Mucosa of descending colon (tissue), 3 donors: ENCODE measurements at regions not wholly inside any gene's neighbourhood (a gene's known extent, or its start where the extent isn't known, plus 50 kb on each side); places are given as distances from the start of the nearest gene placed in this dataset.
"Not testable (repeated sequence)": the region's sequence is repeated elsewhere in the genome, so short reads cannot be mapped to it uniquely, and the experiment has no call there.

Source experiments
- ATAC-seq: fragments of 200-7000 bp; cut with Tn5 transposase; one replicate; pipeline ENCODE4 v1.9.1; 2020; ENCODE audit warnings: mild to moderate bottlenecking, moderate library complexity
- DNase-seq, 3 donors: peaks; one replicate each; pipeline ENCODE4 v3.0.0-alpha.2; 2020
- H3K36me3 ChIP-seq: fragments of 200-600 bp; one replicate; pipeline ENCODE4 v1.8.0; 2021; ENCODE audit warnings: low read depth, mild to moderate bottlenecking
- H3K4me1 ChIP-seq: fragments of 200-600 bp; one replicate; pipeline ENCODE4 v1.8.0; 2021; ENCODE audit warnings: low read depth, mild to moderate bottlenecking
- H3K4me3 ChIP-seq: fragments of 200-600 bp; one replicate; pipeline ENCODE4 v1.8.0; 2021; ENCODE audit warnings: mild to moderate bottlenecking
- H3K9me3 ChIP-seq: fragments of 200-600 bp; one replicate; pipeline ENCODE4 v1.8.0; 2021; ENCODE audit warnings: mild to moderate bottlenecking
- CTCF ChIP-seq: fragments of 200-600 bp; IDR thresholded peaks from one replicate; pipeline ENCODE4 v1.8.0; 2022; ENCODE audit warnings: antibody characterized with exemption, mild to moderate bottlenecking
- intact Hi-C, 2 donors: fragments of 100-400 bp; cut with DNase I in 1 of 2; cut with micrococcal nuclease in 1 of 2; formaldehyde crosslinking; loops; one replicate each; pipeline versions ENCODE4 v1.11.0 to v1.11.1; 2022; cut with DNase I, micrococcal nuclease
- donor health status: DM: no; HTN: no; CAD: no; lungs with moderate emphysema.
- donor health status: DM: no; HTN: no; CAD: no.
- donor health status: DM: no; HTN: yes; CAD: no.

GRCh38 chr18:41870191-41870590 is 84.8 kb upstream of the PIK3C3 start:
- no peak overlapping the region for H3K4me3 ChIP-seq
- H3K9me3 ChIP-seq = no peaks in the 10 kb centered on the region
- no peak for DNase-seq
- H3K4me1 ChIP-seq = no peaks in the 10 kb centered on the region
- ATAC-seq = no peak
- H3K36me3 ChIP-seq = no peaks in the 10 kb centered on the region
- intact Hi-C loops = no loop called here
- TF ChIP-seq CTCF = no peak

GRCh38 chr18:41865796-41866195 is 89.2 kb upstream of the PIK3C3 start:
- peak in 1 of 3 donors; percentile 27 for DNase-seq
- intact Hi-C loops, ATAC-seq, H3K9me3 ChIP-seq, H3K36me3 ChIP-seq, H3K4me1 ChIP-seq, H3K4me3 ChIP-seq: not testable (repeated sequence)

GRCh38 chr18:41864216-41864615 is 90.8 kb upstream of the PIK3C3 start:
- H3K36me3 ChIP-seq = no peaks in the 10 kb centered on the region
- no peak for TF ChIP-seq CTCF
- no peak overlapping the region for H3K4me3 ChIP-seq
- no peak for DNase-seq
- no peaks in the 10 kb centered on the region for H3K9me3 ChIP-seq
- no peaks in the 10 kb centered on the region for H3K4me1 ChIP-seq
- intact Hi-C loops = no loop called here
- ATAC-seq = no peak

GRCh38 chr18:41862921-41863320 is 92.1 kb upstream of the PIK3C3 start:
- ATAC-seq = no peak
- no peaks in the 10 kb centered on the region for H3K36me3 ChIP-seq

GRCh38 chr18:41860987-41861386 is 94.0 kb upstream of the PIK3C3 start:
- no peak for TF ChIP-seq CTCF
- H3K36me3 ChIP-seq = no peaks in the 10 kb centered on the region
- H3K4me3 ChIP-seq = no peak overlapping the region
- ATAC-seq (no peak), DNase-seq (no peak)
- intact Hi-C loops = no loop called here
- no peaks in the 10 kb centered on the region for H3K9me3 ChIP-seq
- no peaks in the 10 kb centered on the region for H3K4me1 ChIP-seq

More at GRCh38 chr18:41862921-41863320, 92.1 kb upstream of the PIK3C3 start:
- no peak for DNase-seq
- TF ChIP-seq CTCF = no peak
- Histone ChIP-seq H3K4me3 (no peak overlapping the region), H3K4me1 (no peaks in the 10 kb centered on the region), H3K9me3 (no peaks in the 10 kb centered on the region)
- intact Hi-C loops = no loop called here

GRCh38 chr18:41858761-41859555 is 96.1 kb upstream of the PIK3C3 start:
- no peak for DNase-seq

More at GRCh38 chr18:41858761-41859555, 96.1 kb upstream of the PIK3C3 start:
- no peaks in the 10 kb centered on the region for H3K4me1 ChIP-seq
- H3K36me3 ChIP-seq = no peaks in the 10 kb centered on the region
- ATAC-seq = no peak
- no peaks in the 10 kb centered on the region for H3K9me3 ChIP-seq
- no peak overlapping the region for H3K4me3 ChIP-seq
- intact Hi-C loops = no loop called here
- TF ChIP-seq CTCF = no peak
